ENCODE measurements at regions not wholly inside any gene's neighbourhood (a gene's known extent, or its start where the extent isn't known, plus 50 kb on each side); places are given as distances from the start of the nearest gene placed in this dataset.

DNA sequence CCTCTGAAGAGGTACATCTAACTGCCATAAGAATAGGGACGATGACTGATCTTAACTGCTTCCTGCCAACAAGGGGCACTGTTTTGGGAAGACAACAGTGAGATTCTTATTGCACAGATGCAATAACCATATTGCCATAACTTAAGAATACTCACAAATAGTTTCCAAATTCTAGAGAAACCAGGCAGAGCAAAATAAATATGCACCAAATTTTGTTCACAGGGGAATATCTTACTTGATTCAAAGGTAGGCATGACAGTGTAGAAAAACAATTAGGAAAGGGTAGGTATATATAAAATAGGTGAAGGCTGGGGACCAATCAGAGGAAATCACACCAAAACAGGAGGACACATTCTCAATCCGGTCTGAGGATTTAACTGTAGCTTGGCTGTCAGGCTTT, 49.9 kb upstream of the CST7 start:
- intact Hi-C loops (cut with DNase I; ENCODE audit: low total_unique reads) (no loop called here), in situ Hi-C loops (cut with MboI; ENCODE audit: low sequenced_read_pairs in 4 of 4) (no loop called here)
- Histone ChIP-seq H3K27me3 (no peaks in the 10 kb centered on the region), H3K36me3 (no peaks in the 10 kb centered on the region), H3K27ac (no peak overlapping the region), H3K4me1 (no peaks in the 10 kb centered on the region), H3K4me3 (no peak overlapping the region), H3K9me3 (no peaks in the 10 kb centered on the region)
- ATAC-seq (no peak), DNase-seq (no peak)
- TF ChIP-seq, protein P1, sequence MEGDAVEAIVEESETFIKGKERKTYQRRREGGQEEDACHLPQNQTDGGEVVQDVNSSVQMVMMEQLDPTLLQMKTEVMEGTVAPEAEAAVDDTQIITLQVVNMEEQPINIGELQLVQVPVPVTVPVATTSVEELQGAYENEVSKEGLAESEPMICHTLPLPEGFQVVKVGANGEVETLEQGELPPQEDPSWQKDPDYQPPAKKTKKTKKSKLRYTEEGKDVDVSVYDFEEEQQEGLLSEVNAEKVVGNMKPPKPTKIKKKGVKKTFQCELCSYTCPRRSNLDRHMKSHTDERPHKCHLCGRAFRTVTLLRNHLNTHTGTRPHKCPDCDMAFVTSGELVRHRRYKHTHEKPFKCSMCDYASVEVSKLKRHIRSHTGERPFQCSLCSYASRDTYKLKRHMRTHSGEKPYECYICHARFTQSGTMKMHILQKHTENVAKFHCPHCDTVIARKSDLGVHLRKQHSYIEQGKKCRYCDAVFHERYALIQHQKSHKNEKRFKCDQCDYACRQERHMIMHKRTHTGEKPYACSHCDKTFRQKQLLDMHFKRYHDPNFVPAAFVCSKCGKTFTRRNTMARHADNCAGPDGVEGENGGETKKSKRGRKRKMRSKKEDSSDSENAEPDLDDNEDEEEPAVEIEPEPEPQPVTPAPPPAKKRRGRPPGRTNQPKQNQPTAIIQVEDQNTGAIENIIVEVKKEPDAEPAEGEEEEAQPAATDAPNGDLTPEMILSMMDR (IDR thresholded peaks at IDR 0.05 in 4 of 5, conservative IDR thresholded peaks at IDR 0.05 in 1 of 5), result no peak
- TF ChIP-seq POLR2A (IDR thresholded peaks at IDR 0.05), result no peak
